ENCODE measurements at regions not wholly inside any gene's neighbourhood (a gene's known extent, or its start where the extent isn't known, plus 50 kb on each side); places are given as distances from the start of the nearest gene placed in this dataset.

DNA sequence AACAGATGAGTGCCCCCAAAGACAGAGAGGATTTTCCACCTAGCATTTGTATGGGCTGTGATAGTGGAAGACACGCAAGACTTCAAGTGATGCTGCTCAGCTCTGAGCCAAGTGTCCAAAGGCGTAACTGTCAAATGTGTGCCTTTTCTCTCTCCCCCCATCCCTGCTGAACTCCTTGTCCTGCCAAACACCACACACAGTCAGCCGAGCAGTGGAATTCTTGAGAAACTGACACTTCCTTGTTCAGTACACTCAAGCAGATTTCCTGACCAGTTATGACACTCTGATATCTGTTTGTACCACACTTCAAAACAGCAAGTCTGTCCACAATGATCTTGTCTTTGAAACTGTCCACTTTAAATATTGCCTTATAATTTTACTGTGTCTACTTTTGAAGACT, 166.4 kb downstream of the PIK3R1 start:
- Histone ChIP-seq H3K4me2 (ENCODE audit: insufficient read depth, low read length) (0 out of 2 replicates have a peak overlapping the region, but pooled peaks have one; percentile 2), H3K4me1 (replicated peaks in 1 of 2; ENCODE audit: control insufficient read depth in 2 of 2, insufficient read depth in 2 of 2, low read length in 2 of 2) (peaks cover 0 to 29% of the 10 kb centered on the region in 2 experiments; a peak in 2 of 5 replicates), H4K20me1 (replicated peaks; ENCODE audit: control insufficient read depth, insufficient read depth, low read length) (no peaks in the 10 kb centered on the region), H3K9me1 (ENCODE audit: control insufficient read depth, insufficient read depth, low read length) (no peaks in the 10 kb centered on the region), H3K27ac (ENCODE audit: extremely low read depth, low read depth, low read length) (no peak overlapping the region), H3K9ac (ENCODE audit: insufficient read depth in 1 of 2, low read depth in 2 of 2, low read length in 2 of 2) (peak overlapping the region in 1 of 2 experiments; percentile 47; a peak in 1 of 4 replicates), H3K27me3 (ENCODE audit: control insufficient read depth in 2 of 2, insufficient read depth in 2 of 2, low read length in 2 of 2) (no peaks in the 10 kb centered on the region), H3K36me3 (ENCODE audit: control insufficient read depth, insufficient read depth, low read length) (no peaks in the 10 kb centered on the region), H2AFZ (ENCODE audit: low read depth, low read length) (peak overlapping the region; percentile 78), H3K79me2 (ENCODE audit: control insufficient read depth, insufficient read depth, low read length) (no peaks in the 10 kb centered on the region), H3K4me3 (no peak overlapping the region), H3K9me3 (replicated peaks; ENCODE audit: control insufficient read depth, insufficient read depth, low read depth, low read length) (0 out of 2 replicates have a peak, but pooled peaks cover 2% of the 10 kb centered on the region)
- BruUV-seq (replicated peaks), result no TSS peak
- intact Hi-C loops (cut with micrococcal nuclease) (loop anchor here (2.0 to 5.0 kb wide), 2 partner anchors 79 to 80 kb away; no protein-coding TSS in a partner anchor), in situ Hi-C loops (cut with MboI) (no loop called here)
- peak in 1 of 4 experiments; percentile 39 for DNase-seq (ENCODE audit: extremely low read depth in 1 of 4, low spot score in 3 of 4)
- WGBS (ENCODE audit: insufficient coverage, low coverage, missing lambda C conversion rate), result 53% methylated on average over 3 of the region's 3 CpGs
- CTCF ChIA-PET (ENCODE audit: low intra/inter-chr PET ratio), result interaction anchor here (0.6 kb wide), 1 partner anchor 644 kb away, joined by 3 read pairs; no protein-coding TSS in a partner anchor
- FAIRE-seq, result no peak
- TF ChIP-seq TCF3 (CRISPR knock-in tag; IDR thresholded peaks at IDR 0.05) (peak; percentile 57), MCM7 (IDR thresholded peaks at IDR 0.05) (no peak)
- TF ChIP-seq, protein P1, sequence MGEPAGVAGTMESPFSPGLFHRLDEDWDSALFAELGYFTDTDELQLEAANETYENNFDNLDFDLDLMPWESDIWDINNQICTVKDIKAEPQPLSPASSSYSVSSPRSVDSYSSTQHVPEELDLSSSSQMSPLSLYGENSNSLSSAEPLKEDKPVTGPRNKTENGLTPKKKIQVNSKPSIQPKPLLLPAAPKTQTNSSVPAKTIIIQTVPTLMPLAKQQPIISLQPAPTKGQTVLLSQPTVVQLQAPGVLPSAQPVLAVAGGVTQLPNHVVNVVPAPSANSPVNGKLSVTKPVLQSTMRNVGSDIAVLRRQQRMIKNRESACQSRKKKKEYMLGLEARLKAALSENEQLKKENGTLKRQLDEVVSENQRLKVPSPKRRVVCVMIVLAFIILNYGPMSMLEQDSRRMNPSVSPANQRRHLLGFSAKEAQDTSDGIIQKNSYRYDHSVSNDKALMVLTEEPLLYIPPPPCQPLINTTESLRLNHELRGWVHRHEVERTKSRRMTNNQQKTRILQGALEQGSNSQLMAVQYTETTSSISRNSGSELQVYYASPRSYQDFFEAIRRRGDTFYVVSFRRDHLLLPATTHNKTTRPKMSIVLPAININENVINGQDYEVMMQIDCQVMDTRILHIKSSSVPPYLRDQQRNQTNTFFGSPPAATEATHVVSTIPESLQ (CRISPR knock-in tag; IDR thresholded peaks at IDR 0.05), result no peak
- POLR2A ChIA-PET, result interaction anchor here (1.4 kb wide), 1 partner anchor 14 kb away, joined by 4 read pairs; no protein-coding TSS in a partner anchor
- peak; percentile 35 for ATAC-seq

DNA sequence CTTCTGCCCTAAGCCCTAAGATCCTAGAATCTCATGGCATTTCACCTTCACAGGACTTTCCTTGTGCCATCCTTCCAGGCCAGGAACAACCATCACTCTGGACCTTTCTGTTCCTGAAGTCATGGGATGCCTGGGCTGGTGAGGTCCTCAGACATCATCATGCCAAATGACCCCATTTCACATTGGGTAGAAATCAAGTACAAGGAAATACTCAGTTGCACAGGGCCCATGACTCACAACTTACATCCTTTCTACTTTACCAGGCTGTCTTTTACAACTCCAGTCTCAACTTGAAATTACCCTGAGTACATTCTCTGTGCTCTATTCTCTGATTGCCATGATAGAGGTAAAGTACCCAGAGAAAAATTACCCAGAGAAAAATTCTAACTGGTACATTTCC, 167.1 kb downstream of the PIK3R1 start:
- DNase-seq (ENCODE audit: extremely low read depth in 1 of 4, low spot score in 3 of 4) (no peak), FAIRE-seq (no peak), ATAC-seq (no peak)
- POLR2A ChIA-PET, result no interaction called here
- H3K4me2 ChIP-seq (ENCODE audit: insufficient read depth, low read length), result no peak overlapping the region
- H3K4me3 ChIP-seq, result no peak overlapping the region
- no peaks in the 10 kb centered on the region for H4K20me1 ChIP-seq (replicated peaks; ENCODE audit: control insufficient read depth, insufficient read depth, low read length)
- intact Hi-C loops (cut with micrococcal nuclease) (loop anchor here (5.0 kb wide), 1 partner anchor 80 kb away; no protein-coding TSS in a partner anchor), in situ Hi-C loops (cut with MboI) (no loop called here)
- no peaks in the 10 kb centered on the region for H3K9me1 ChIP-seq (ENCODE audit: control insufficient read depth, insufficient read depth, low read length)
- BruUV-seq (replicated peaks), result no TSS peak
- no peak overlapping the region for H2AFZ ChIP-seq (ENCODE audit: low read depth, low read length)
- no peaks in the 10 kb centered on the region for H3K27me3 ChIP-seq (ENCODE audit: control insufficient read depth in 2 of 2, insufficient read depth in 2 of 2, low read length in 2 of 2)
- no peaks in the 10 kb centered on the region for H3K79me2 ChIP-seq (ENCODE audit: control insufficient read depth, insufficient read depth, low read length)
- H3K9me3 ChIP-seq (replicated peaks; ENCODE audit: control insufficient read depth, insufficient read depth, low read depth, low read length), result 0 out of 2 replicates have a peak, but pooled peaks cover 2% of the 10 kb centered on the region
- no peak for TF ChIP-seq ZNF507 (tag; conservative IDR thresholded peaks at IDR 0.05)
- CTCF ChIA-PET (ENCODE audit: low intra/inter-chr PET ratio), result no interaction called here
- no peak overlapping the region for H3K9ac ChIP-seq (ENCODE audit: insufficient read depth in 1 of 2, low read depth in 2 of 2, low read length in 2 of 2)
- no peak overlapping the region for H3K27ac ChIP-seq (ENCODE audit: extremely low read depth, low read depth, low read length)
- no peaks in the 10 kb centered on the region for H3K36me3 ChIP-seq (ENCODE audit: control insufficient read depth, insufficient read depth, low read length)
- H3K4me1 ChIP-seq (replicated peaks in 1 of 2; ENCODE audit: control insufficient read depth in 2 of 2, insufficient read depth in 2 of 2, low read length in 2 of 2), result peaks cover 0 to 25% of the 10 kb centered on the region in 2 experiments; a peak in 2 of 5 replicates

All from K562 (cell line).